ENCODE measurements at regions not wholly inside any gene's neighbourhood (a gene's known extent, or its start where the extent isn't known, plus 50 kb on each side); places are given as distances from the start of the nearest gene placed in this dataset.

DNA sequence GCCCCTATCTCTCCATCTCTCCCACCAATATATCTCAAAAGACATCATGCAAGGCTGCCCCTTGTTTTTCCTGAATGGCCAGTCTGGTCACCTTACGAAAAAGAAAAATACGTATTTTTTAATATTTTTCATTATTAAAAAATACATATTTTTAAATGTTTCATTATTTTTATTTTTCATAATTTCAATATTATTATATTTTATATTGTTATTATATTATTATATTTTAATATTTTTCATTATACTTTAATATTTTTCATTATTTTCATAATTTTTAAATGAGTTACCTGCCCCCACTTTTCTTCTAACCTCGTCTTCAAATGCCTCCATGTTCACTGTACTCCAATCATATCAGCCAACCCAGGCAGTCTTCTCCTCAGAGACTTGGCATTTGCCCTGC is 116.0 kb upstream of the ERCC4 start:
- TF ChIP-seq, protein P1, sequence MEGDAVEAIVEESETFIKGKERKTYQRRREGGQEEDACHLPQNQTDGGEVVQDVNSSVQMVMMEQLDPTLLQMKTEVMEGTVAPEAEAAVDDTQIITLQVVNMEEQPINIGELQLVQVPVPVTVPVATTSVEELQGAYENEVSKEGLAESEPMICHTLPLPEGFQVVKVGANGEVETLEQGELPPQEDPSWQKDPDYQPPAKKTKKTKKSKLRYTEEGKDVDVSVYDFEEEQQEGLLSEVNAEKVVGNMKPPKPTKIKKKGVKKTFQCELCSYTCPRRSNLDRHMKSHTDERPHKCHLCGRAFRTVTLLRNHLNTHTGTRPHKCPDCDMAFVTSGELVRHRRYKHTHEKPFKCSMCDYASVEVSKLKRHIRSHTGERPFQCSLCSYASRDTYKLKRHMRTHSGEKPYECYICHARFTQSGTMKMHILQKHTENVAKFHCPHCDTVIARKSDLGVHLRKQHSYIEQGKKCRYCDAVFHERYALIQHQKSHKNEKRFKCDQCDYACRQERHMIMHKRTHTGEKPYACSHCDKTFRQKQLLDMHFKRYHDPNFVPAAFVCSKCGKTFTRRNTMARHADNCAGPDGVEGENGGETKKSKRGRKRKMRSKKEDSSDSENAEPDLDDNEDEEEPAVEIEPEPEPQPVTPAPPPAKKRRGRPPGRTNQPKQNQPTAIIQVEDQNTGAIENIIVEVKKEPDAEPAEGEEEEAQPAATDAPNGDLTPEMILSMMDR (IDR thresholded peaks at IDR 0.05): no peak
- TF ChIP-seq POLR2A (IDR thresholded peaks at IDR 0.05): no peak
